Glutamatergic neuron (in vitro differentiated cells): ENCODE measurements at regions not wholly inside any gene's neighbourhood (a gene's known extent, or its start where the extent isn't known, plus 50 kb on each side); places are given as distances from the start of the nearest gene placed in this dataset.

ENCODE experiments used
- DNase-seq: peaks from one replicate; pipeline ENCODE4 v3.0.0; 2022
- H3K27ac Mint-ChIP-seq: one replicate; pipeline ENCODE4 v1.8.0; 2020; ENCODE audit warnings: mild to moderate bottlenecking, mixed read lengths, inconsistent platforms; ENCODE audit not compliant: unreplicated experiment
- H3K27me3 Mint-ChIP-seq: one replicate; pipeline ENCODE4 v1.8.0; 2020; ENCODE audit warnings: mild to moderate bottlenecking, moderate library complexity, mixed read lengths, inconsistent platforms; ENCODE audit not compliant: unreplicated experiment
- H3K36me3 Mint-ChIP-seq: one replicate; pipeline ENCODE4 v1.8.0; 2020; ENCODE audit warnings: mild to moderate bottlenecking, mixed read lengths, inconsistent platforms; ENCODE audit not compliant: unreplicated experiment
- H3K4me1 Mint-ChIP-seq: one replicate; pipeline ENCODE4 v1.8.0; 2020; ENCODE audit warnings: mild to moderate bottlenecking, low read depth, mixed read lengths, inconsistent platforms; ENCODE audit not compliant: unreplicated experiment
- H3K4me3 Mint-ChIP-seq: one replicate; pipeline ENCODE4 v1.8.0; 2020; ENCODE audit warnings: mild to moderate bottlenecking, mixed read lengths, inconsistent platforms; ENCODE audit not compliant: unreplicated experiment
- H3K9me3 Mint-ChIP-seq: one replicate; pipeline ENCODE4 v1.8.0; 2020; ENCODE audit warnings: mild to moderate bottlenecking, moderate library complexity, mixed read lengths, inconsistent platforms; ENCODE audit not compliant: unreplicated experiment
- CTCF ChIP-seq: fragments of 200-600 bp; sonication (generic); IDR thresholded peaks from one replicate; pipeline ENCODE4 v1.5.0; 2021; ENCODE audit not compliant: partially characterized antibody, unreplicated experiment

- Mint-ChIP-seq H3K9me3 (no peaks in the 10 kb centered on the region), H3K36me3 (no peaks in the 10 kb centered on the region), H3K27ac (no peak overlapping the region), H3K27me3 (peaks cover 2% of the 10 kb centered on the region), H3K4me3 (no peak overlapping the region), H3K4me1 (peaks cover 6% of the 10 kb centered on the region)
- TF ChIP-seq CTCF = no peak
- DNase-seq = no peak
These were observed 1050.5 kb downstream of the XPNPEP1 start for GRCh38 chr10:108872854-108873253.

- no peaks in the 10 kb centered on the region for H3K9me3 Mint-ChIP-seq
- no peaks in the 10 kb centered on the region for H3K4me1 Mint-ChIP-seq
- no peak for TF ChIP-seq CTCF
- H3K27me3 Mint-ChIP-seq = no peaks in the 10 kb centered on the region
- no peak for DNase-seq
- H3K4me3 Mint-ChIP-seq = no peak overlapping the region
- H3K36me3 Mint-ChIP-seq = no peaks in the 10 kb centered on the region
- H3K27ac Mint-ChIP-seq = no peak overlapping the region
These were observed 1054.4 kb downstream of the XPNPEP1 start for GRCh38 chr10:108868881-108869280.

- no peaks in the 10 kb centered on the region for H3K27me3 Mint-ChIP-seq
- no peak overlapping the region for H3K4me3 Mint-ChIP-seq
- no peak for TF ChIP-seq CTCF
- H3K9me3 Mint-ChIP-seq = no peaks in the 10 kb centered on the region
- no peaks in the 10 kb centered on the region for H3K36me3 Mint-ChIP-seq
- DNase-seq = no peak
- H3K27ac Mint-ChIP-seq = no peak overlapping the region
- no peaks in the 10 kb centered on the region for H3K4me1 Mint-ChIP-seq
These were observed 1060.5 kb downstream of the XPNPEP1 start for GRCh38 chr10:108862676-108863350.

GRCh38 chr10:108861181-108861754 is 1062.0 kb downstream of the XPNPEP1 start:
- Mint-ChIP-seq H3K27me3 (no peaks in the 10 kb centered on the region), H3K9me3 (no peaks in the 10 kb centered on the region), H3K27ac (no peak overlapping the region), H3K4me3 (no peak overlapping the region), H3K4me1 (no peaks in the 10 kb centered on the region), H3K36me3 (no peaks in the 10 kb centered on the region)
- DNase-seq = no peak
- no peak for TF ChIP-seq CTCF

- DNase-seq = no peak
- TF ChIP-seq CTCF = no peak
- H3K36me3 Mint-ChIP-seq = no peaks in the 10 kb centered on the region
- H3K27me3 Mint-ChIP-seq = no peaks in the 10 kb centered on the region
- H3K27ac Mint-ChIP-seq = no peak overlapping the region
- no peaks in the 10 kb centered on the region for H3K4me1 Mint-ChIP-seq
- no peaks in the 10 kb centered on the region for H3K9me3 Mint-ChIP-seq
- no peak overlapping the region for H3K4me3 Mint-ChIP-seq
These were observed 1071.1 kb downstream of the XPNPEP1 start for GRCh38 chr10:108852211-108852610.
